Astrocyte (in vitro differentiated cells and primary cell): ENCODE measurements at regions not wholly inside any gene's neighbourhood (a gene's known extent, or its start where the extent isn't known, plus 50 kb on each side); places are given as distances from the start of the nearest gene placed in this dataset.

Experiments
- EZH2 ChIP-seq: IDR thresholded peaks from 2 replicates; pipeline ENCODE4 v1.6.1; 2012; ENCODE audit warnings: mild to moderate bottlenecking, low read length, inconsistent platforms; ENCODE audit not compliant: insufficient read depth
- TF ChIP-seq, protein P1 (sequence below): IDR thresholded peaks from 2 replicates; pipeline ENCODE4 v1.5.1; 2011; ENCODE audit warnings: low read depth, mild to moderate bottlenecking, inconsistent platforms, low read length, moderate library complexity; ENCODE audit not compliant: insufficient read depth

DNA sequence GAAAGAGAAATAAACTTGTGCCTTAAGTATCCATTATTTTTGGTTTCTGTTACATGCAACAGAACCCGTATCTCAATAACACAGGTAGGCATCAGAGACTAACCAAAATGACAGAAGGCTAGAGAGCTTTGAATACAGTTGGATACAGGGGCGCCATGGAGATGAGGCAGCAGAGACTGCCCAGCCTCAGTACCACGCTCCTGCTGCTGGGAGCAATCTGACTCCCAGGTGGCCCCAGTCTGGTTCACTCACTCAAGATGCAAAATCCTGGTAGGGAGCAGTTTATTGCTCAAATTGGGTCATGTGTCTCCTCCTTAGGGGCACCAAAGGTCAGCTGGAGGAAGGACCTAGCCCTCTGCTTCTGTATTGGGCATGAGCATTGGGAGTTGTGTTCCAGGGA lies 218.9 kb downstream of the USP22 start:
- TF ChIP-seq, protein P1, sequence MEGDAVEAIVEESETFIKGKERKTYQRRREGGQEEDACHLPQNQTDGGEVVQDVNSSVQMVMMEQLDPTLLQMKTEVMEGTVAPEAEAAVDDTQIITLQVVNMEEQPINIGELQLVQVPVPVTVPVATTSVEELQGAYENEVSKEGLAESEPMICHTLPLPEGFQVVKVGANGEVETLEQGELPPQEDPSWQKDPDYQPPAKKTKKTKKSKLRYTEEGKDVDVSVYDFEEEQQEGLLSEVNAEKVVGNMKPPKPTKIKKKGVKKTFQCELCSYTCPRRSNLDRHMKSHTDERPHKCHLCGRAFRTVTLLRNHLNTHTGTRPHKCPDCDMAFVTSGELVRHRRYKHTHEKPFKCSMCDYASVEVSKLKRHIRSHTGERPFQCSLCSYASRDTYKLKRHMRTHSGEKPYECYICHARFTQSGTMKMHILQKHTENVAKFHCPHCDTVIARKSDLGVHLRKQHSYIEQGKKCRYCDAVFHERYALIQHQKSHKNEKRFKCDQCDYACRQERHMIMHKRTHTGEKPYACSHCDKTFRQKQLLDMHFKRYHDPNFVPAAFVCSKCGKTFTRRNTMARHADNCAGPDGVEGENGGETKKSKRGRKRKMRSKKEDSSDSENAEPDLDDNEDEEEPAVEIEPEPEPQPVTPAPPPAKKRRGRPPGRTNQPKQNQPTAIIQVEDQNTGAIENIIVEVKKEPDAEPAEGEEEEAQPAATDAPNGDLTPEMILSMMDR = no peak
- no peak for TF ChIP-seq EZH2
